MM.1S (cell line): ENCODE measurements at regions not wholly inside any gene's neighbourhood (a gene's known extent, or its start where the extent isn't known, plus 50 kb on each side); places are given as distances from the start of the nearest gene placed in this dataset.

ENCODE experiments used
- EZH2phosphoT487 ChIP-seq: fragments of 300-600 bp; sonication (generic); IDR thresholded peaks from 2 replicates; pipeline ENCODE4 v1.6.1; 2018; ENCODE audit warnings: antibody characterized with exemption, low read length
- TF ChIP-seq, protein P1 (sequence below): fragments of 300-600 bp; sonication (generic); IDR thresholded peaks from 2 replicates; pipeline ENCODE4 v1.5.1; 2016; ENCODE audit warnings: antibody characterized with exemption, low read length, mixed read lengths

DNA sequence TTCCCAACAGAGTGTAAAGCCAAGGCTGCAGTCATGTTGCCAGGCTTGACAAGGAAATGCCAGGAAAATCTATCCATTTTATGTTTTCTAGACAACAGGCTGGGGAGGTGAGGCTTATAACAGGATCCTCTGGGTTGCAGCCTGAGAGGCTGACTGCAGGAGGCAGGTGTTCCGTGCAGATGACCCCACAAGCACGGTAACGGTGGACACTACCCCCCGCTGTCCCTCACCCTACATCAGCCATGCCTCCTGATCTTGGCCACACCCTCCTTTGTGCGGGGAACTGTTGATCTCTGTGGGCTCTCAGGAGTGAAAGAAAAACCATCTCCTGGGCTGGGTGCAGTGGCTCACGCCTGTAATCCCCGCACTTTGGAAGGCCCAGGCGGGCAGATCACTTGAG, 68.0 kb upstream of the ADPGK start:
- TF ChIP-seq, protein P1, sequence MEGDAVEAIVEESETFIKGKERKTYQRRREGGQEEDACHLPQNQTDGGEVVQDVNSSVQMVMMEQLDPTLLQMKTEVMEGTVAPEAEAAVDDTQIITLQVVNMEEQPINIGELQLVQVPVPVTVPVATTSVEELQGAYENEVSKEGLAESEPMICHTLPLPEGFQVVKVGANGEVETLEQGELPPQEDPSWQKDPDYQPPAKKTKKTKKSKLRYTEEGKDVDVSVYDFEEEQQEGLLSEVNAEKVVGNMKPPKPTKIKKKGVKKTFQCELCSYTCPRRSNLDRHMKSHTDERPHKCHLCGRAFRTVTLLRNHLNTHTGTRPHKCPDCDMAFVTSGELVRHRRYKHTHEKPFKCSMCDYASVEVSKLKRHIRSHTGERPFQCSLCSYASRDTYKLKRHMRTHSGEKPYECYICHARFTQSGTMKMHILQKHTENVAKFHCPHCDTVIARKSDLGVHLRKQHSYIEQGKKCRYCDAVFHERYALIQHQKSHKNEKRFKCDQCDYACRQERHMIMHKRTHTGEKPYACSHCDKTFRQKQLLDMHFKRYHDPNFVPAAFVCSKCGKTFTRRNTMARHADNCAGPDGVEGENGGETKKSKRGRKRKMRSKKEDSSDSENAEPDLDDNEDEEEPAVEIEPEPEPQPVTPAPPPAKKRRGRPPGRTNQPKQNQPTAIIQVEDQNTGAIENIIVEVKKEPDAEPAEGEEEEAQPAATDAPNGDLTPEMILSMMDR = no peak
- no peak for TF ChIP-seq EZH2phosphoT487
